Duodenal mucosa (tissue), 2 donors: ENCODE measurements at regions not wholly inside any gene's neighbourhood (a gene's known extent, or its start where the extent isn't known, plus 50 kb on each side); places are given as distances from the start of the nearest gene placed in this dataset.
"Not testable (repeated sequence)": the region's sequence is repeated elsewhere in the genome, so short reads cannot be mapped to it uniquely, and the experiment has no call there.

Source experiments
- H3K27ac ChIP-seq: one replicate; pipeline ENCODE4 v1.7.0; 2013; ENCODE audit warnings: low read depth, low read length
- H3K27me3 ChIP-seq, 2 donors: one replicate each; pipeline ENCODE4 v1.7.0; 2013; ENCODE audit warnings: low read length in 2 of 2, control low read depth in 1 of 2; ENCODE audit not compliant: insufficient read depth in 2 of 2, control insufficient read depth in 1 of 2
- H3K36me3 ChIP-seq, 2 donors: one replicate each; pipeline ENCODE4 v1.7.0; 2013; ENCODE audit warnings: low read length in 2 of 2, control low read depth in 1 of 2; ENCODE audit not compliant: insufficient read depth in 2 of 2, control insufficient read depth in 1 of 2
- H3K4me1 ChIP-seq, 2 donors: one replicate each; pipeline ENCODE4 v1.7.0; 2013; ENCODE audit warnings: low read length in 2 of 2, control low read depth in 1 of 2; ENCODE audit not compliant: insufficient read depth in 2 of 2, control insufficient read depth in 1 of 2
- H3K4me3 ChIP-seq, 2 donors: one replicate each; pipeline ENCODE4 v1.7.0; 2013; ENCODE audit warnings: low read length in 2 of 2, low read depth in 1 of 2
- H3K9ac ChIP-seq, 2 donors: one replicate each; pipeline ENCODE4 v1.7.0; 2013; ENCODE audit warnings: low read length in 2 of 2, low read depth in 1 of 2
- H3K9me3 ChIP-seq, 2 donors: one replicate each; pipeline ENCODE4 v1.7.0; 2013; ENCODE audit warnings: low read length in 2 of 2, control low read depth in 1 of 2; ENCODE audit not compliant: control insufficient read depth in 1 of 2

DNA sequence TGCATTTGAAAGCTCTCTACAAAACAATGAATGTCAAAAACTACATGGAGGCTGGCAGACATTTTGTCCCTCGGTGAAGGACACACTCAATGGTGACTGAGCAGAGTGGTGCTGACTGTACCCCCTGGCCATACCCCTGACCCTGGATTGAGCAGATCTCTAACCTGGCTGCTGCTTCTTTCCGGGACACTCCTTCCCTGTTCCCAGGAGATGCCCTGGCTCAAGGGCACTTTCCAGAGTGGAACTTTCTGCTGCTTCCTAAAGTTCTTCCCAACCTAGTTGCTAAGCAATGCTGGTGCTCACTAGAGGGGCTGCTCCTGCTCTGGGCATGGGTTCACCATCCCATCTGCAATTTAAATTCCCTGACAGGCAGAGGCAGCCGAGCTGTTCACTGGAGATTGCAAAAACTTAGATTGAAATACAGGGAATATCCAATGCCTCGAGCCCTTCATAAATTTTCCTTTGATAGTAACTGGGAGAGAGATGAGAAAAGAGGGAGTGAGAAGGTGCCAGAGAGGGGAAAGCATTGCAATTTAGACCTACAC lies 384.3 kb upstream of the PODXL start:
- H3K27me3 ChIP-seq: no peaks in the 10 kb centered on the region
- H3K9me3 ChIP-seq: no peaks in the 10 kb centered on the region
- no peaks in the 10 kb centered on the region for H3K36me3 ChIP-seq
- no peak overlapping the region for H3K27ac ChIP-seq
- H3K9ac ChIP-seq: no peak overlapping the region
- H3K4me1 ChIP-seq: peaks cover 3 to 5% of the 10 kb centered on the region in 2 donors
- no peak overlapping the region for H3K4me3 ChIP-seq

- not testable (repeated sequence) for H3K9me3 ChIP-seq, H3K9ac ChIP-seq, H3K36me3 ChIP-seq, H3K27ac ChIP-seq, H3K4me3 ChIP-seq, H3K27me3 ChIP-seq
- peaks cover 10 to 21% of the 10 kb centered on the region in 2 donors for H3K4me1 ChIP-seq
Measured at GRCh38 chr7:131938788-131939187, 382.4 kb upstream of the PODXL start.

DNA sequence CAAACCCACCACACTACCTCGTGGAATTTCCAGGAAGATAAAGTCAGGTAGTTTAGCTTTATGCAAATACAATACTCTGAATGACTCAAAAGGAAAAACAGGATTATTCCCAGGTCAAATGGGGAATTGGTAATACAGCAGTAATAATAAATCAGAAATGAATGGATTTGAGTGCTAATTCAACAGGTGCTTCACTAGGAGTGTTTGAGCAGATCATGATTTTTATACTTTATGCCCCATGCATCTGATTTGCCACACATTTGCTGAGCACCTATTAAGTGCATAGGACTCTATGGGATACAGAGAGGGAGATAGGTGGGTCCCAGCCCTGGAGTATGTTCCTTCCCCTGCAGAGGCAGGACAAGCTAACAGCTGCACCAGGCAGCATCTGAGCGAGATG lies 381.4 kb upstream of the PODXL start:
- Histone ChIP-seq H3K27me3 (no peaks in the 10 kb centered on the region), H3K9ac (no peak overlapping the region), H3K4me1 (peaks cover 13 to 24% of the 10 kb centered on the region in 2 donors), H3K27ac (no peak overlapping the region), H3K36me3 (no peaks in the 10 kb centered on the region), H3K4me3 (no peak overlapping the region), H3K9me3 (no peaks in the 10 kb centered on the region)

GRCh38 chr7:131935180-131935579 lies 378.8 kb upstream of the PODXL start:
- no peak overlapping the region for H3K9ac ChIP-seq
- H3K4me1 ChIP-seq: peaks cover 13 to 24% of the 10 kb centered on the region in 2 donors
- no peaks in the 10 kb centered on the region for H3K9me3 ChIP-seq
- no peak overlapping the region for H3K27ac ChIP-seq
- H3K27me3 ChIP-seq: no peaks in the 10 kb centered on the region
- no peak overlapping the region for H3K4me3 ChIP-seq
- no peaks in the 10 kb centered on the region for H3K36me3 ChIP-seq

- Histone ChIP-seq H3K27me3 (no peaks in the 10 kb centered on the region), H3K36me3 (no peaks in the 10 kb centered on the region), H3K27ac (no peak overlapping the region), H3K9ac (no peak overlapping the region), H3K9me3 (no peaks in the 10 kb centered on the region), H3K4me1 (peaks cover 13 to 24% of the 10 kb centered on the region in 2 donors), H3K4me3 (no peak overlapping the region)
Measured at GRCh38 chr7:131934452-131934851, 378.0 kb upstream of the PODXL start.

GRCh38 chr7:131933751-131934289 lies 377.4 kb upstream of the PODXL start:
- no peaks in the 10 kb centered on the region for H3K9me3 ChIP-seq
- H3K4me1 ChIP-seq: peaks cover 13 to 24% of the 10 kb centered on the region in 2 donors
- no peak overlapping the region for H3K4me3 ChIP-seq
- H3K27me3 ChIP-seq: no peaks in the 10 kb centered on the region
- H3K36me3 ChIP-seq: no peaks in the 10 kb centered on the region
- H3K27ac ChIP-seq: no peak overlapping the region
- H3K9ac ChIP-seq: no peak overlapping the region

- H3K4me3 ChIP-seq: not testable (repeated sequence)
Measured at GRCh38 chr7:131933219-131933618, 376.8 kb upstream of the PODXL start.

GRCh38 chr7:131932271-131932670 lies 375.8 kb upstream of the PODXL start:
- H3K9me3 ChIP-seq: no peaks in the 10 kb centered on the region
- peaks cover 13 to 24% of the 10 kb centered on the region in 2 donors for H3K4me1 ChIP-seq
- H3K36me3 ChIP-seq: no peaks in the 10 kb centered on the region
- H3K9ac ChIP-seq: no peak overlapping the region
- H3K27ac ChIP-seq: no peak overlapping the region
- H3K4me3 ChIP-seq: no peak overlapping the region
- H3K27me3 ChIP-seq: peaks cover 0 to 4% of the 10 kb centered on the region in 2 donors

More at GRCh38 chr7:131933219-131933618, 376.8 kb upstream of the PODXL start:
- H3K9ac ChIP-seq, H3K9me3 ChIP-seq, H3K27me3 ChIP-seq, H3K27ac ChIP-seq, H3K36me3 ChIP-seq: not testable (repeated sequence)
- H3K4me1 ChIP-seq: peaks cover 13 to 24% of the 10 kb centered on the region in 2 donors

DNA sequence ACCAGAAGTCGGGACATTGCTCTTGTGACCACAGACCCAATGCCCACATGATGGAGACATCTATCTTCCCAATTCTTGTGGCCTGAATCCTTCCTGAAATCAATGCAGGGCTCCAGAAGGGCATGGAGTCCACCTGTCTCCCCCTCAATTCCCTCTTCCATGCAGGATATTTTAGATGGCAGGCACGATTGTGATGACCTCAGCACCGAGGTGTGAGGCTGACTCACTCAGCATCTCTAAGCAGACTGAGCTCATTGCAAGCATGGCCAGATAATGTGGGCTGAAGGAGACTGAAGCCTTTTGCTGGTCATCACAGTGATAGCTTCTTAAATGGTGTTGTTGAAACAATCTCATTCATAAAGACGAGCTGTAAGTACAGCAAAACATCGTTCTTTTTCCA lies 374.9 kb upstream of the PODXL start:
- peaks cover 13 to 24% of the 10 kb centered on the region in 2 donors for H3K4me1 ChIP-seq

GRCh38 chr7:131929632-131930031 lies 373.2 kb upstream of the PODXL start:
- H3K4me1 ChIP-seq: peaks cover 9 to 11% of the 10 kb centered on the region in 2 donors
- H3K9ac ChIP-seq: no peak overlapping the region
- no peaks in the 10 kb centered on the region for H3K9me3 ChIP-seq
- peaks cover 0 to 4% of the 10 kb centered on the region in 2 donors for H3K27me3 ChIP-seq
- H3K4me3 ChIP-seq: no peak overlapping the region
- no peak overlapping the region for H3K27ac ChIP-seq
- no peaks in the 10 kb centered on the region for H3K36me3 ChIP-seq

More for the DNA sequence above, 374.9 kb upstream of the PODXL start:
- Histone ChIP-seq H3K9ac (no peak overlapping the region), H3K27me3 (peaks cover 0 to 4% of the 10 kb centered on the region in 2 donors), H3K4me3 (no peak overlapping the region), H3K27ac (no peak overlapping the region), H3K9me3 (no peaks in the 10 kb centered on the region), H3K36me3 (no peaks in the 10 kb centered on the region)
